Right lobe of liver (tissue), 6 donors: ENCODE measurements at regions not wholly inside any gene's neighbourhood (a gene's known extent, or its start where the extent isn't known, plus 50 kb on each side); places are given as distances from the start of the nearest gene placed in this dataset.

Experiments used
- ATAC-seq, 4 donors: fragments of 200-7000 bp; cut with Tn5 transposase; one replicate each; pipeline ENCODE4 v1.9.1; 2020; ENCODE audit warnings: mild to moderate bottlenecking in 4 of 4, moderate library complexity in 4 of 4
- DNase-seq, 3 donors: peaks; one replicate each; pipeline ENCODE4 v3.0.0-alpha.2; 2020
- H3K27ac ChIP-seq, 3 donors: fragments of 200-600 bp; one replicate each; pipeline ENCODE4 v1.8.0; 2022
- H3K27me3 ChIP-seq, 2 donors: fragments of 200-600 bp; one replicate each; pipeline ENCODE4 v1.8.0; 2022
- H3K36me3 ChIP-seq, 4 donors: fragments of 200-600 bp; sonication (generic) in 1 of 4; one replicate each; pipeline versions ENCODE4 v1.5.1 to v1.8.0; 2017 to 2022; ENCODE audit warnings: control low read depth in 1 of 4
- H3K4me1 ChIP-seq, 4 donors: fragments of 200-600 bp; sonication (generic) in 1 of 4; one replicate each; pipeline versions ENCODE4 v1.5.1 to v1.8.0; 2017 to 2022; ENCODE audit warnings: control low read depth in 1 of 4
- H3K4me3 ChIP-seq, 3 donors: fragments of 200-600 bp; one replicate each; pipeline ENCODE4 v1.8.0; 2022
- H3K9me3 ChIP-seq, 4 donors: fragments of 200-600 bp; sonication (generic) in 1 of 4; one replicate each; pipeline versions ENCODE4 v1.5.1 to v1.8.0; 2017 to 2022; ENCODE audit warnings: control low read depth in 1 of 4
- CTCF ChIP-seq, 4 donors: fragments of 200-600 bp in 3 of 4; fragments of 450-650 bp in 1 of 4; IDR thresholded peaks; one replicate each; pipeline versions ENCODE4 v1.5.1 to v1.8.0; 2016 to 2022; ENCODE audit warnings: antibody characterized with exemption in 4 of 4, mild to moderate bottlenecking in 2 of 4
- POLR2A ChIP-seq: fragments of 450-650 bp; IDR thresholded peaks from one replicate; pipeline ENCODE4 v1.6.1; 2017; ENCODE audit warnings: antibody characterized with exemption, mild to moderate bottlenecking
- WGBS: methylation state at CpG from one replicate; pipeline ENCODE4 v1.1.6; 2018; ENCODE audit warnings: low coverage, low lambda C conversion rate; ENCODE audit not compliant: insufficient coverage; ENCODE audit errors: missing lambda C conversion rate; 5-methylcytosine and 5-hydroxymethylcytosine counted together
- intact Hi-C, 2 donors: fragments of 100-400 bp; cut with DNase I; formaldehyde crosslinking; loops; one replicate each; pipeline versions ENCODE4 v1.11.2 to v1.14.1; 2022
- donor health status: DM: no; HTN: yes; CAD: no.
- donor health status: DM: no; HTN: no; CAD: no.
- donor health status: DM: no; HTN: no; CAD: no.
- donor health status: DM: no; HTN: yes; CAD: no.
- donor health status: DM: no; HTN: yes; CAD: no.

- intact Hi-C loops, result no loop called here
- Histone ChIP-seq H3K9me3 (no peaks in the 10 kb centered on the region), H3K4me3 (no peak overlapping the region), H3K27ac (no peak overlapping the region), H3K4me1 (no peaks in the 10 kb centered on the region), H3K36me3 (no peaks in the 10 kb centered on the region), H3K27me3 (no peaks in the 10 kb centered on the region)
- DNase-seq, result no peak
- peak; percentile 60 to 83 (median 72) for ATAC-seq
- TF ChIP-seq CTCF (IDR thresholded peaks at IDR 0.05) (no peak), POLR2A (no peak)
- 43% methylated on average over 18 of the region's 21 CpGs for WGBS
Observed at GRCh38 chr17:6231886-6232731, 161.9 kb downstream of the WSCD1 start.

GRCh38 chr17:6231465-6231864 lies 161.3 kb downstream of the WSCD1 start:
- Histone ChIP-seq H3K36me3 (no peaks in the 10 kb centered on the region), H3K4me1 (no peaks in the 10 kb centered on the region), H3K27me3 (no peaks in the 10 kb centered on the region), H3K9me3 (no peaks in the 10 kb centered on the region), H3K4me3 (no peak overlapping the region), H3K27ac (peak overlapping the region in 1 of 3 donors; percentile 22)
- intact Hi-C loops, result no loop called here
- ATAC-seq, result no peak
- DNase-seq, result no peak
- TF ChIP-seq POLR2A, result no peak
- TF ChIP-seq CTCF (IDR thresholded peaks at IDR 0.05), result no peak
- 49% methylated on average over 4 of the region's 8 CpGs for WGBS

- Histone ChIP-seq H3K4me1 (no peaks in the 10 kb centered on the region), H3K4me3 (no peak overlapping the region), H3K27me3 (no peaks in the 10 kb centered on the region), H3K36me3 (no peaks in the 10 kb centered on the region), H3K9me3 (peaks cover 0 to 4% (median 0%) of the 10 kb centered on the region in 4 donors), H3K27ac (no peak overlapping the region)
- 66% methylated on average over 7 of the region's 7 CpGs for WGBS
- TF ChIP-seq POLR2A (no peak), CTCF (IDR thresholded peaks at IDR 0.05) (no peak)
- intact Hi-C loops, result no loop called here
- no peak for ATAC-seq
- DNase-seq, result no peak
Observed at GRCh38 chr17:6218333-6218732, 148.2 kb downstream of the WSCD1 start.

GRCh38 chr17:6215071-6216035 lies 145.2 kb downstream of the WSCD1 start:
- no peaks in the 10 kb centered on the region for H3K27me3 ChIP-seq
- 60% methylated on average over 10 of the region's 13 CpGs for WGBS

More at GRCh38 chr17:6215071-6216035, 145.2 kb downstream of the WSCD1 start:
- Histone ChIP-seq H3K27ac (no peak overlapping the region), H3K9me3 (no peaks in the 10 kb centered on the region), H3K36me3 (no peaks in the 10 kb centered on the region), H3K4me1 (no peaks in the 10 kb centered on the region), H3K4me3 (no peak overlapping the region)
- no peak for DNase-seq
- intact Hi-C loops, result no loop called here
- TF ChIP-seq POLR2A, result no peak
- TF ChIP-seq CTCF (IDR thresholded peaks at IDR 0.05), result no peak
- no peak for ATAC-seq
